ENCODE measurements at regions not wholly inside any gene's neighbourhood (a gene's known extent, or its start where the extent isn't known, plus 50 kb on each side); places are given as distances from the start of the nearest gene placed in this dataset.

DNA sequence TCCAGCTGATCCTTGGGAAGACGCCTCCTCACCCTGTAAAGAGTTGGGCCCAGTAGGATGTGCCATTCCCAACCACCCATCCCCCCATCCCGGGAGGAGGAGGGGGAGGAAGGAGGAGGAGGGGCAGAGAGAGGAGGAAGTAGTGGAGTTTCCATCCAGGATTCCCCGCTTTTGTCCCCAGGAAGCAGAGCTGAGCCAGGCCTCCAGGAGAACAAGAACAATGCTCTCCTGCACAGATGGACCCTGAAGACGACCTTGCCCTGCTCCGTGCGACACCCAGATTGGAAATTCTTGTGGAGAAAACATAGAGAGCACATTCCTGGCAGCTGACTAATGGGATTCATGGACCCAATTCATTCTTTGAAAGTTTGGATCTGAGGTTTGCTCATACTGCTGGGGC lies 132.3 kb upstream of the CRY1 start:
- DNase-seq (ENCODE audit: low read depth in 2 of 2) = no peak

- no peak for DNase-seq (ENCODE audit: low read depth in 2 of 2)
Measured at GRCh38 chr12:107226126-107226525, 132.8 kb upstream of the CRY1 start.

DNA sequence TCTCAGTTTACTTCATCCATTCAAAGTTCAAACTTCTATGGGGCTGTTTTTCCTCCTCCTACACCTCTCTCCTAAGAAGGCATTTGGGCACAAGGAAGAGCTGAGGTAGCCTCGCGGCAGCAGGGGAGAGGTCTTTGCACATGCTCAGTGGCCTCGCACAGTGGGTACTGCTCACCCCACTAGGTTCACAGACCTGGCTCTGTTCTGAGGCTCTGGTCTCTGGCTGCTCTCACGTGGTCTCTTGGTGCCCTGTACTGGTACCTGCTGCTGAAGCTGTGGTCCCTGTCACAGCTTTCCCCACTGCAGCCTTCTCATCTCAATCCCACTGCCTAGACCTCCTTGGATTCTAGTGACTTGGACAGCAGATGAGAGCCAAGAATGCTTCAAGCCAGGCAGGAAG lies 134.7 kb upstream of the CRY1 start:
- DNase-seq (ENCODE audit: low read depth in 2 of 2) = no peak

DNA sequence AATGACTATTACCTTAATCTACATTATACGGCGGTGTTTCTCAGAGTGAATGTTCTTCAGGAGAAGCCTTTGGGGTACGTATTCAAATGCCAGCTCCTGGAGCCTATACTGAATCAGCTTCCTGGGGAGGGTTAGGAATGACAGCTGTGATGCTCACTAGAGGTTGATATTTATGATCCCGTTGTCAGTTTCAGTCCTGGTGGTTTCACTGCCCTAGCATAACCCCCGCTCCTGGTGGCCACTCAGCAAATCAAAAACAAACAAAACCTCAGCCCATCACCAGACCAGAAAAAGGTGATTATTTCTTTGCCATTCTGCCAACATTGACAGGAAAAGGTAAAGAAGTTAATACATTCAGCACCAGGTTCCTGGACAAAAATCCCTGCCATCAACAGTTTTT lies 136.5 kb upstream of the CRY1 start:
- DNase-seq (ENCODE audit: low read depth in 2 of 2) = no peak

DNA sequence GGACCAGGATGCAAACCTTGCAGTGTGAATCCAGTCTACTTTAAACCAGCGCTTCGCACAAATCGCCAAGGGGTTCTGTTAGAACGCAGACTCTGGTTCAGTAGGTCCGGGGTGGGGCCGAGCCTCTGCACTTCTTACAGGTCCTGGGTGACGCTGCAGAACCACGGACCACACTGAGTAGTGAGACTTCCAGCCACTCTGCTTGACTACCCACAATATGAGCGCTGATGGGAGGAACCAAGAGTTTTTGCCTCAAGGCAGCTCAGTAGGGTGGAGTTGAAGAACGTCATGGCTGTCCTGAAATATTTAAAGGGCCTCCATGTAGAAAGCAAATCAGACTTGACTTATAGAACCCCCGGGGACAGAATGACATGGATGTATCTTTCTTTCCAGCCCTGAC lies 138.0 kb upstream of the CRY1 start:
- no peak for DNase-seq (ENCODE audit: low read depth in 2 of 2)

DNA sequence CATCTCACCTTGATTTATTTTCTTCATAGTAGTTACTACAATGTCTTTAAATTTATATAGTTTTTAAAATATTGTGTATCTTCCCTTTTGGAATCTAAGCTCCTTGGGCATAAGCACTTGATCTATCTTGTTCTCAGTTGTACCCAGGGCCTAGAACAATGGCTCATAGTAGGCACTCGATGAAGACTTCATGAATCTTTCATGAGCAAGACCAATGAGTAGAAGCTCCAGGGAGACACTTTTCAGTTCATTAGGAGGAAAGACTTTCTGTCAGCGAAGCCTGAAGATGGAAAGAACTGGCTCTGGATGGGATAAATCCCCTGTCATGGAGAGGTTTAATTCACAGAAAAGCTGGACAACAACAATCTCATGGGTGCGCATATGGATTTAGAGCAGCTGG lies 140.2 kb upstream of the CRY1 start:
- DNase-seq (ENCODE audit: low read depth in 2 of 2) = no peak

DNA sequence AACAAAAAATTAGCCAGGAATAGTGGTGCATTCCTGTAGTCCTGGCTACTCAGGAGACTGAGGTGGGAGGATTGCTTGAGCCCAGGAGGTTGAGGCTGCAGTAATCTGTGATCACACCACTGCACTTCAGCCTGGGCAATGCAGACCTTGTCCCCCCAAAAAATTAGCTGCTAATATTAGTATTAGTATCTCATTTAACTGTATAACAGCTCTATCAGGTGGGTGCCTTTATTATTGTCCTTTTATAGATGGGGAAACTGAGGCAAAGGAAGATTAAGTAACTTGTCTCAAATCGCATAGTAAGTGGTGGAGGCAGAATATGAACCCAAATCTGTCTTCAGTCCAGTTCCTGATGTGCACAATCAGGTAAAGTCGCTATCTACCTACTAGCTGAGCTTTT lies 142.3 kb upstream of the CRY1 start:
- no peak for DNase-seq (ENCODE audit: low read depth in 2 of 2)

DNA sequence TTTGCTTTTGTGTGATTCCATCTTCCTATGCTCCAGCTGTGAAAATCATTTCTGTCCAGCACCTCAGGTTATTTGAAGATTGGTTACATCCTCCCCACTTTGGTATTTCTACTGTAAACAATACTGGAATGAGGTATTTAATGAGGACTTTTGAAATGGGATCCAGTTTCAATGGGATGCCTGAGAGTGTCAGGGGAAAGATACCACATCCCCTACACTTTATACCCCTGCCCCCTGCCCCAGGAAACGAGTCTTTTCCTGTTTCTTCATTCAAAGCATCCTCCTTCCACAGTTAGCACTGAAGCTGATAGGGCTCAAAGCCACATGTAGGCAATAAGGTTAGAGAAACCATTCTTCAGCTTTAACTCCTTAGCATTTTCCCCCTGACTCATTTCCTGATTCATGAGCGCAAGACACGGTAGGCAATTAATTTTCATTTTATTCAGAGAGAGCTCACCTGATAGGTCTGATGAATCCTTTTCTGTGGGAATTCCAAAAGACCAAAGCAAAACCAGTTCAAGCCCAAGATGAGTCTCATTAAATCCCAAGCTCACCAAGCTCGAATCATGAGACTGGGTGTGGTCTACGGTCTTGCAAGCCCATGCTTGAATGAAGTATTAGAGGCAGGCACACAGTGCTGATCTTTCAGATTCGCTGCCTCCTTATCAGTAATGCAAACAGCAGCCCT lies 143.6 kb upstream of the CRY1 start:
- no peak for DNase-seq (ENCODE audit: low read depth in 2 of 2)

DNA sequence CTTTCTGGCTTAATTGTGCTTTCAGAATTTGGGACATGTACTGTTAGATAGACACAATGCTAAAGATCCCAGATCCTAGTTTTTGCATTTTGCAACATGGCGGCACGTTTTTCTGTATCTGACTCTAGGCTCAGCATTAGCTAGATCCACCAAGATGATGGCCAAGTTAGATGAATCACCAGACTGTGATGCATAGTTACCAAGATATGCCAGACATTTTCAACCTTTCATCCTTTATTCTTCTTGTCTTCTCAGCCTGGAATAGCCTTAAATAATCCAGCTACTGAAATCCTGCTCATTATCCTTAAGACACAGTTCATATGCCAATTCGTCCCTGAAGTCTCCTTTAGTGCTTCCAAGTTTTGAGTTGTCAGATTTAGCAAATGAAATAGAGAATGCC lies 144.9 kb upstream of the CRY1 start:
- no peak for DNase-seq (ENCODE audit: low read depth in 2 of 2)

- DNase-seq (ENCODE audit: low read depth in 2 of 2) = no peak
Measured at GRCh38 chr12:107241411-107241810, 148.1 kb upstream of the CRY1 start.

DNA sequence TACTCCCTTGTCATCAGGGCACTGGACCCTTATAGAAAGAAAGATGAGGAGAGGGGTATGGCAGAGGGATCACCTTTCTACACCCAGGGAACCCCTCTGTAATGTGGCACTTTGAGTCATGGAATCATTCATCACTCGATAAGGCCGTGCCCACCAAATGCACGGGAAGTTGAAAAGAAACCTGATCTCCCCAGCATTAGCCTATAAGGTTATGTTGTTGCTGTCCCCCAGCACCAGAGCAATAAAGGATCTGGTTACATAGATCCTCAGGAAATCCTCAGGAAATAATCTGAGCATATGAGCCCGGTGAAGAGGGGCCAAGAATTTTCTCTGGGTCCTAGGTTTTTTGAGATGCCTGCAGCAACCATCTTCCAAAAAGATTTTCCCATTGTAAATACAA lies 148.8 kb upstream of the CRY1 start:
- no peak for DNase-seq (ENCODE audit: low read depth in 2 of 2)

DNA sequence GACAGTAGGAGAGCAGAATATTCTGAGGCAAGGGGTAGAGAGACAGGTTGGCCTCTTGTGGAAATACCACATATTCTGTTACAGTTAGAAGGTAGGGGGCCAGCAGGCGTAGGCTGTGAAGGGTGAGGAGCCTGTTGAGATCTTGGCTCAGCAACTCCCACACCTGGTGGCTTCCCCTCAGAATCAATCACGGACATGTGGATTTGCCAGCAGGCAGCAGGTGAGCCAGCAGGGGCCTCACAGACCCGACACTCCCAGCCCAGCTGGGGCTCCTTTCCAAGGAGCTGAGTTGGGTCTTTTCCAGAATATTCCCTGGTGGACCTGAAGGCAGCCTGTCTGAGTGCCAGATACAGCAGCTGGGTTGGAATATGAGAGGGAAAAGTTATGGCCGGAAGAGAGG lies 150.0 kb upstream of the CRY1 start:
- DNase-seq (ENCODE audit: low read depth in 2 of 2) = no peak

DNA sequence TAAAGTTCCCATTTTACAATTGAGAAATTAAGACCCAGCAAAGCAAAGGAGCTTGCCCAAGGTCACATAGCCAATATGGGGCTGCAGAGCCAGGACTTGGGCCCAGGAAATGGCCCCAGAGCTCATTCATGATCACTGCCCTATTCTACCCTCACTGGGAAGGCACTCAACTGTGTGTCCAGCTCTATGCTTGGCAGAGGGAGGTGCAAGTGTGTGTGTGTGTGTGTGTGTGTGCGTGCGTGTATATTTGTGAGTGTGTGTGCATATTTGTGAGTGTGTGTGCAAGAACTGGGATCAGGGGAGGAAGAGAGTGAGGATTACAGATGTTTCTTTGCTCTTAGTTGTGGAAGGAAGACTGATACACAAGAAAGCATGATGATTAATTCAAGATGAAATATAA lies 151.2 kb upstream of the CRY1 start:
- DNase-seq (ENCODE audit: low read depth in 2 of 2) = no peak

GRCh38 chr12:107247650-107248049 lies 154.3 kb upstream of the CRY1 start:
- DNase-seq (ENCODE audit: low read depth in 2 of 2) = no peak

- no peak for DNase-seq (ENCODE audit: low read depth in 2 of 2)
Measured at GRCh38 chr12:107248187-107248586, 154.8 kb upstream of the CRY1 start.

DNA sequence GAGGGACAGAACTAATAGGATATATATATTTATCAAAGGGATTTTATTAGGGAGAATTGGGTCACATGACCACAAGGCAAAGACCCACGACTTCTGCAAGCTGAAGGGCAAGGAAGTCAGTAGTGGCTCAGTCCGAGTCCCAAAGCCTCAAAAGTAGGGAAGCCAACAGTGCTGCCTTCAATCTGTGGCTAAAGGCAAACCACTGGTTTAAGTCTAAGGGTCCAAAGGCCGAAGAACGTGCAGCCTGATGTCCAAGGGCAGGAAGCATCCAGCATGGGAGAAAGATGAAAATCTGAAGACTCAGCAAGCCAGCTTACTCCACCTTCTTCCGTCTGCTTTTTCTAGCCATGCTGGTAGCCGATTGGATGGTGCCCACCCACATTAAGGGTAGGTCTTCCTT lies 157.9 kb upstream of the CRY1 start:
- no peak for DNase-seq (ENCODE audit: low read depth in 2 of 2)

DNA sequence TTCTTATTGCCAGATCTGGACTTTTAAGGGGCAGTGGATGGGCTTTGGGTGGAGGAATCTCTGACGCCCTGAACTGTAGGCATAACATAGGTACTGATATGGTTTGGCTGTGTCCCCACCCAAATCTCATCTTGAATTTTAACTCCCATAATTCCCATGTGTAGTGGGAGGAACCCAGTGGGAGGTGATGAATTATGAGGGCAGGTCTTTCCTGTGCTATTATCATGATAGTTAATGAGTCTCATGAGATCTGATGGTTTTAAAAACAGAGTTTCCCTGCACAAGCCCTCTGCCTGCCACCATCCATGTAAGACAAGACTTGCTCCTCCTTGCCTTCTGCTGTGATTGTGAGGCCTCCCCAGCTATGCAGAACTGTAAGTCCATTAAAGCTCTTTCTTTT lies 160.0 kb upstream of the CRY1 start:
- DNase-seq (ENCODE audit: low read depth in 2 of 2) = no peak

GRCh38 chr12:107254258-107254856 lies 161.0 kb upstream of the CRY1 start:
- no peak for DNase-seq (ENCODE audit: low read depth in 2 of 2)

- no peak for DNase-seq (ENCODE audit: low read depth in 2 of 2)
Measured at GRCh38 chr12:107258780-107259179, 165.4 kb upstream of the CRY1 start.

DNA sequence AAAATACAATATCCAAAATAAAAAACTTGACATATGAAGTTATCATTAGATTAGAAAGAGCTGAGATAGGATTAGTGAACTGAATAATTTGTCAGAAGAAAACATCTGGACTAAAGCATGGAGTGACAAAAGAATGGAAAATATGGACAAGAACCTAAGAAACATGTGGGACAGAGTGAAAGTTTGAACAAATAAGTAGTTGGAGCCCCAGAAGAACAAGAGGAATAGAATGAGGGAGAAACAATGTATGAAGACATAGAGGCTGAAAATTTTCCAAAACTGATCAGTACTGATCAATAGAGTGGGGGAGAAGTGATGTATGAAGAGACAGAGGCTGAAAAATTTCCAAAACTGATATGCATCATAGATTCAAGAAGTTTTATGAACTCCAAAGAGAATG lies 170.6 kb upstream of the CRY1 start:
- DNase-seq (ENCODE audit: low read depth in 2 of 2) = no peak

GRCh38 chr12:107264667-107265066 lies 171.3 kb upstream of the CRY1 start:
- no peak for DNase-seq (ENCODE audit: low read depth in 2 of 2)

DNA sequence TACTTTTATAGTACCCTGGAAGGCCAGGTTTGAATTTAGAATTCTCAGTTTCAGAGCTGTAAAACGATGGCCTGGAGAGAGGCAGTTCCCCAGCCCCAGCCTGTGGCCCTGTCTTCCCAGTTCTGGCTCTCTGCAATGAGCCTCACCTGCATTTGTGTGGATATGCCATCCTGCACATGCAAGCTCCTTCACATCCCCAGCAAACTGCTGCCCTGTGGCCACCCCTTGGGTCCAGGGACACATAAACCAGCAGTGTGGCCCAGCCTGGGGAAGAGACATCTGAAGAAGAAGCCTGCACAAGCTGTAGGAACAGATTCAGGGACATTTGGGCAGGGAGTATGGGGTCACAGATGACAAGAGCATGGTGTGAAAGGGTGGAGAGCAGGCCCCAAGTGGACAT lies 174.3 kb upstream of the CRY1 start:
- DNase-seq (ENCODE audit: low read depth in 2 of 2) = no peak

DNA sequence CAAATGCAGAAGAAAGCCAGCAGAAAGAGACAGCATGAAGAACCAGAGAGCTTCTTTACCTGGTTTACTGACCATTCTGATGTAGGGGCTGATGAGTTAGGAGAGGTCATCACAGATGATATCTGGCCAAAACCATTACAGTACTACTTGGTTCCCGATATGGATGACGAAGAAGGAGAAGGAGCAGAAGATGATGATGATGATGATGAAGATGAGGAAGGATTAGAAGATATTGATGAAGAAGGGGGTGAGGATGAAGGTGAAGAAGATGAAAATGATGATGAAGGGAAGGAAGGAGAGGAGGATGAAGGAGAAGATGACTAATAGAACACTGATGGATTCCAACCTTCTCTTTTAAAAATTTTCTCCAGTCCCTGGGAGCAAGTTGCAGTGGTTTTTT lies 178.2 kb upstream of the CRY1 start:
- DNase-seq (ENCODE audit: low read depth in 2 of 2) = no peak

- DNase-seq (ENCODE audit: low read depth in 2 of 2) = no peak
Measured at GRCh38 chr12:107275530-107275929, 182.2 kb upstream of the CRY1 start.

All from stimulated activated CD8-positive, alpha-beta memory T cell treated with anti-CD3 and anti-CD28 coated beads, Interleukin-15, amount 100 ng/mL, for 48 hours (primary cell).